HG03442 (cell line): ENCODE measurements at regions not wholly inside any gene's neighbourhood (a gene's known extent, or its start where the extent isn't known, plus 50 kb on each side); places are given as distances from the start of the nearest gene placed in this dataset.
"Not testable (repeated sequence)": the region's sequence is repeated elsewhere in the genome, so short reads cannot be mapped to it uniquely, and the experiment has no call there.

Source experiments
- ATAC-seq: cut with Tn5 transposase; IDR thresholded peaks from one replicate; pipeline ENCODE4 v1.9.1; 2021; ENCODE audit warnings: mild to moderate bottlenecking, moderate library complexity; ENCODE audit not compliant: unreplicated experiment

DNA sequence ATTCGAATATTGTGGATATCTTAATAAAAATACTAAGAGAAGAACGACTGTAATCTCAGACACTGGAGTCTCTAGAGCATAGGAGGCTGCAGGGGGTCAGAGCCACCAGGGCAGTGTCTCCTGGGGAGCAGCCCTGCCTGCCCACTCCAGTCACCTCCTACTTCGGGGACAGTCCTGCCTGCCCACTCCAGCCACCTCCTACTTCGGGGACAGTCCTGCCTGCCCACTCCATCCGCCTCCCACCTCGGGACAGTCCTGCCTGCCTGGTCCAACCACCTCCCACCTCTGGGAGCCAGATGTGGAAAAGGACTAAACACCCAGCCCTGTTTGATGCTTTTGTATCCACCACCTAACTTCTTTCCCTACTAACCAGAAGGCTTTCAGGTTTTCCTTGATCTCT lies 350.1 kb upstream of the SMIM21 start:
- ATAC-seq, result no peak

DNA sequence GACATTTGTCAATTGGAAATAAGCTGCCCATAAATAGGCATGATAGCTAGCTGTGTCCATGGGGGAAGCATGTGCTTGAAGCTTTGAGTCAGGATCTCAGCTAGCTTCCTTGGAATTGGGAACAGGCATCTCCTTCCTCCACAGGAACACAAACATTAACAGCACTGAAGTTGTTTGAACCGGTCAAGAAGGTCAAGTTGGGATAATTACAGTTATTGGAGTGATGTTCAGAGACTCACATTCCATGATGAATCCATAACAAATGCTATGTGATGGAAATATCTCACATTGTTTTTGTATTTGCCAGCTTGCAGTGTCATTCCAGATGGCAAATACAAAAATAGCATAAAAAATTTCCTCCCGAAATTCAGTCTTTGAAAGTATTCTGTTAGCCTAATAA lies 347.6 kb upstream of the SMIM21 start:
- no peak for ATAC-seq

- ATAC-seq, result no peak
Observed at GRCh38 chr18:75773618-75774017, 346.1 kb upstream of the SMIM21 start.

GRCh38 chr18:75762758-75763157 lies 335.3 kb upstream of the SMIM21 start:
- no peak for ATAC-seq

DNA sequence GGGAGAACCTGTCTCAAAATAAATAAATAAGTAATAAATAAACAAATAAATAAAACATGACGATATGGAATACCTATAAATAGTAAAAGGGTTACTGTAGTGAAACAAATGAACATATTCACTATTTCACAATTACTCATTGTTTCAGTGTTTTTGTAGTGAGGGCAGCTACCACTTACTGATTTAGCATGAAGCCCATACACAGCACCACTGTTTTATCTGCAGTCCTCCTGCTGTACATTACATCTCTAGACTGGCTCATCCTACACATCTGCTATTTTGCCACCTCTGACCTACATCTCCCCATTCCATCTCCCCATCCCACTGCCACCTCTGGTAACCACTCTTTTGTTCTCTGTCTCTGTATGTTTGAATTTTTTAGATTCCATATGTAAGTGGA lies 332.7 kb upstream of the SMIM21 start:
- ATAC-seq, result no peak

GRCh38 chr18:75757951-75758350 lies 330.4 kb upstream of the SMIM21 start:
- ATAC-seq, result no peak

DNA sequence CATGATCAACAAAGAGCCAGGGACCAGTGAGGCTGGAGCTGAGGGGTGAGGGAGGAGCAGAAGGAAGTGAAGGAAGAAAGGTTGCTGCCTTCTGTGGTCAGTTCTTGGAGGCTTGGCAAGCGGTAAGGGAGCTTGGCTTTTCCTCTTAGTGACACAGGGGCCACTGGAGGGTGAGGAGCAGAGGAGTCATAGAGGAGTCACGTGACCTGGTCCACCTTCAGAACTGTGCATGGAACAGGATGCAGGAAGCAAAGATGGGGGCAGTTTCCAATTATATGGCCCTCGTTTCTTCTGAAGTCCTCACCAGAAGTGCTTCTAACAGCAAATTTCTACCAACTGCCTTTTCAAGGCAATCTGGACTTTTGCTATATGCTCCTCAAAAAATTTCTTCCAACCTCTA lies 326.9 kb upstream of the SMIM21 start:
- ATAC-seq, result no peak

GRCh38 chr18:75753753-75754152 lies 326.2 kb upstream of the SMIM21 start:
- ATAC-seq, result no peak

GRCh38 chr18:75752740-75753263 lies 325.3 kb upstream of the SMIM21 start:
- no peak for ATAC-seq

GRCh38 chr18:75745147-75745546 lies 317.6 kb upstream of the SMIM21 start:
- no peak for ATAC-seq

DNA sequence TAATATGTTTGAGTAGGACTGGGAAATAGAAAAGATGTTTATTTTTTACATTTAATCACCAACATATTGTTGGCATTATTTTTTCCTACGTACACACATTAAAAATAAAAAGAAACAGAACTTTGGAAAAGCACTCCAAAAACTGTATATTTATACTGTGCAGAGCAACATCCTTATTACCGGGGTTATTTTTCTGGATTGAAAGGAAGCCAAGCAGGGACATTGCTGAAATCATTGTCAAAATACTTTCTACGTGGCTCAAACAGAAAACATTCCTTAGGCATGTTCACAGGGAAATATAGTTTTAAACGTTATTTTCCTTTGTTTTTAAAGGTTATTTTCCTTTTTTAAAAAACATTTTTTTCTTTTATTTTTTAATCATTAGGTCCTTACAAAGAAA lies 315.0 kb upstream of the SMIM21 start:
- ATAC-seq, result no peak

DNA sequence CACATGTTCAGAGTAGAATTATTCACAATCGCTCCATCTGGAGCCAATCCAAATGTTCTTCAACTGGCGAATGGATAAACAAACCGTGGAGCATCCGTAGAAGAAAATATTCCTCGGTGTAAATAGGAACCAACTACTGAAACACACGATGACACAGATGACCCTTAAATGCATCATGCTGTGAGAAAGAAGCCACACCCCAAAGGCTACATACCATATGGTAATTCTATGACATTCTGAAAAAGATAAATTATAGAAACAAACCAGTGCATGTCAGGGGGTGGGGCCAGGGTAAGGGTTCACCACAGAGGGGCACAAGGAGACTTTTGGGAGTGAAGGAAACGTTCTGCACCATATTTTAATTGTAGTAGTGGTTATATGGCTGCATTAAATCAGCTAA lies 312.2 kb upstream of the SMIM21 start:
- ATAC-seq, result no peak

DNA sequence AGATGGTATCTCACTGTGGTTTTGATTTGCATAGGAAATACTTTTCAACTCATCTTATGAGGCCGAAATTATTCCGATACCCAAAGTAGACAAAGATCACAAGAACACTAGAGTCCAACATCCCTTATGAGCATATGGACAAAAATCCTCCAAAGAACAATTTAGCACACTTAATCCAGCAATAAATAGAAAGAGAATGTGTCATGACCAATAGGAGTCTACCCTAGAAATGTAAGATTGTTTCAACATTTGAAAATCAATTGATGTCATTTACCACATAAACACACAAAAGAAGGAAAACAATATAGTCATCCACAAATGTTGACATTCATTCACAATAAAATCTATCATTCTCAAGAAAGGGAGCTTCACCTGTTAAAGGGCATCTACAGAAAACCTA lies 307.8 kb upstream of the SMIM21 start:
- no peak for ATAC-seq

GRCh38 chr18:75730249-75730648 lies 302.7 kb upstream of the SMIM21 start:
- ATAC-seq, result no peak

DNA sequence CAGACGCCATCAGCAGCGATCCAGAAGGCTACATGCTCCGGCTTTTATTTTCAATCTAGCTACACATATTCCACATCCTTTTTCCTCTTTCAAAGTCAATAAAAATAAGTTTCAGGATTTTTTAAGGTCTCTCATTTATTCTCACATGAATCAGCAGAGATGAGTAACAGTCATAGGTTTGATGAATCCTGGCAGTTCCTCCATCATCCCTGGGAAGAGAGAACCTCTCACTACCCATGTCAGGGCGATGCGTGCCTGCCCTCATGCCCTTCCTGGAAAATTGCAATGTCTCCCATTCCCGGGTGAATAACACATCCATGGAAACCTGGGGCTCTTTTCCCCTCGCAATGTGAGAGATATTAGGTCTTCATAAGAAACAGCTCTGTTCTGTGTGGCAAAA lies 301.1 kb upstream of the SMIM21 start:
- ATAC-seq, result no peak

- ATAC-seq, result peak; percentile 55
Observed at GRCh38 chr18:75727456-75727855, 300.0 kb upstream of the SMIM21 start.

- ATAC-seq, result no peak
Observed at GRCh38 chr18:75723521-75724340, 296.2 kb upstream of the SMIM21 start.

DNA sequence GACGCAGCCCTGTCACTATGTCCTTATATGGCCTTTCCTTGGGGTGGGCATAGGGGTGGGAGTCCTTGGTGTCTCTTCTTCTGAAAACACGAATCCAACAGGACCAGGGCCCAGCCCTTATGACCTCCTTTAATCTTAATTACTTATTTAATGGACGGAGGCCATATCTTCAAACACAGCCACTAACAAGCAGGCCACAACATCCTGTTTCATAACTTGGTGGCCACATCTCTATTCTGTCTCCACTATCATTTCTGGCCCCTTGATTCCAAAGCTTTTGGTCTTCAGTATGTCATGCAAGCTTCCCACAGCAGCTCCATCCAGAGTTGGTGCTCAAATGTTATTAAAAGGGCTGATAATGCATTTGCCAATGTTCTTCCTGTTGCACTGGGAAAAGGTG lies 287.3 kb upstream of the SMIM21 start:
- ATAC-seq, result no peak

DNA sequence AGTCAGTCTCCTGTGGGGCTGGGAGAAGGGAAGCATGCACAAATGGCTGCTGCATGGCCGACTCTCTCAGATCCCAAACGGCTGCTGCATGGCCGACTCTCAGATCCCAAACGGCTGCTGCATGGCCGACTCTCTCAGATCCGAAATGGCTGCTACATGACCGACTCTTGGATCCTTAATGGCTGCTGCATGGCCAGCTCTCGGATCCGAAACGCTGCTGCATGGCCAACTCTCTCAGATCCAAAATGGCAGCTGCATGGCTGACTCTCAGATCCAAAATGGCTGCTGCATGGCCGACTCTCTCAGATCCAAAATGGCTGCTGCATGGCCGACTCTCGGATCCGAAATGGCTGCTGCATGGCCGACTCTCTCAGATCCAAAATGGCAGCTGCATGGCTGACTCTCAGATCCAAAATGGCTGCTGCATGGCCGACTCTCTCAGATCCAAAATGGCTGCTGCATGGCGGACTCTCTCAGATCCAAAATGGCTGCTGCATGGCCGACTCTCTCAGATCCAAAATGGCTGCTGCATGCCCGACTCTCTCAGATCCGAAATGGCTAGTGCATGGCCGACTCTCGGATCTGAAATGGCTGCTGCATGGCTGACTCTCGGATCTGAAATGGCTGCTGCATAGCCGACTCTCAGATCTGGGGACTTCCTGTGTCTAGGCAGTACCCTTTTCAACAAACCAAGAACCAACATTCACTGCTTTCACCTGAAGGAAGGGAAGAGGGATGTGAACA lies 284.8 kb upstream of the SMIM21 start:
- not testable (repeated sequence) for ATAC-seq

- ATAC-seq, result no peak
Observed at GRCh38 chr18:75700561-75700960, 273.1 kb upstream of the SMIM21 start.

DNA sequence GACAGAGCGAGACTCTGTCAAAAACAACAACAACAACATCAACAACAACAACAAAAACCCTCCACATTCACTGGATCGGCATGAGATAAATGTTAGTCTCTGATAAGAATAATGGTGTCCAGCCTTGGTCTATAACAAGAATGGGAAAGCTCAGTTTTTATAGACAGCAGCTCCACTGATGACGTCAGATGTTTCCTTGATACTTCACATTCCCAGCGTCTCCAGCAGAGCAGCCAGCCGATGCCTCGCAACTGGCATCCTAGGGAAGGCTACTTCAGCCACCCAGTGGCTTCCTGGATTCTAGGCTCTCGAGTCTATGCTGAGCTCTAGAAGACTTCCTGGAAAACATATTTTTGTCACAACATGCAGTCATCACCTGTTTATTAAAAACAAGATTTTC lies 271.4 kb upstream of the SMIM21 start:
- ATAC-seq, result no peak

GRCh38 chr18:75697493-75697892 lies 270.0 kb upstream of the SMIM21 start:
- ATAC-seq, result no peak
